Mesendoderm (in vitro differentiated cells): ENCODE measurements at regions not wholly inside any gene's neighbourhood (a gene's known extent, or its start where the extent isn't known, plus 50 kb on each side); places are given as distances from the start of the nearest gene placed in this dataset.

Experiments
- DNase-seq: peaks from one replicate; pipeline ENCODE4 v3.0.0; 2013
- H2AK5ac ChIP-seq: 2 replicates; pipeline ENCODE4 v1.6.1; 2013; ENCODE audit warnings: low read length, inconsistent platforms
- H2BK120ac ChIP-seq: 2 replicates; pipeline ENCODE4 v1.6.1; 2013; ENCODE audit warnings: low read depth, mild to moderate bottlenecking, low read length, moderate library complexity, mixed read lengths
- H2BK15ac ChIP-seq: replicated peaks from 2 replicates; pipeline ENCODE4 v1.6.1; 2013; ENCODE audit warnings: low read depth, mild to moderate bottlenecking, moderate library complexity
- H2BK5ac ChIP-seq: 2 replicates; pipeline ENCODE4 v1.6.1; 2013; ENCODE audit warnings: low read length, inconsistent platforms
- H3K18ac ChIP-seq: 2 replicates; pipeline ENCODE4 v1.6.1; 2013; ENCODE audit warnings: mild to moderate bottlenecking, low read length, mixed read lengths
- H3K23ac ChIP-seq: one replicate; pipeline ENCODE4 v1.6.1; 2013; ENCODE audit warnings: low read length
- H3K27ac ChIP-seq: 2 replicates; pipeline ENCODE4 v1.5.1; 2013; ENCODE audit warnings: low read depth, mild to moderate bottlenecking, inconsistent platforms, low read length, moderate library complexity
- H3K27me3 ChIP-seq: 2 replicates; pipeline ENCODE4 v1.6.1; 2013; ENCODE audit warnings: low read length, control low read depth, mild to moderate bottlenecking, inconsistent platforms; ENCODE audit not compliant: insufficient read depth, poor library complexity
- H3K36me3 ChIP-seq: 2 replicates; pipeline ENCODE4 v1.6.1; 2013; ENCODE audit warnings: low read length, inconsistent platforms; ENCODE audit not compliant: control insufficient read depth, insufficient read depth
- H3K4ac ChIP-seq: one replicate; pipeline ENCODE4 v1.6.1; 2013; ENCODE audit warnings: low read depth, mild to moderate bottlenecking, low read length, moderate library complexity
- H3K4me1 ChIP-seq: 2 replicates; pipeline ENCODE4 v1.6.1; 2013; ENCODE audit warnings: low read depth, low read length, inconsistent platforms; ENCODE audit not compliant: control insufficient read depth
- H3K4me2 ChIP-seq: 2 replicates; pipeline ENCODE4 v1.6.1; 2013; ENCODE audit warnings: low read length
- H3K4me3 ChIP-seq: 2 replicates; pipeline ENCODE4 v1.5.1; 2013; ENCODE audit warnings: mild to moderate bottlenecking, low read length
- H3K56ac ChIP-seq: one replicate; pipeline ENCODE4 v1.6.1; 2013; ENCODE audit warnings: low read length
- H3K79me1 ChIP-seq: 2 replicates; pipeline ENCODE4 v1.6.1; 2013; ENCODE audit warnings: low read length, inconsistent platforms
- H3K79me2 ChIP-seq: 2 replicates; pipeline ENCODE4 v1.6.1; 2013; ENCODE audit warnings: mild to moderate bottlenecking, low read length; ENCODE audit not compliant: control insufficient read depth, insufficient read depth
- H3K9ac ChIP-seq: 2 replicates; pipeline ENCODE4 v1.6.1; 2013; ENCODE audit warnings: low read length, inconsistent platforms
- H4K5ac ChIP-seq: one replicate; pipeline ENCODE4 v1.6.1; 2013; ENCODE audit warnings: low read length
- H4K8ac ChIP-seq: one replicate; pipeline ENCODE4 v1.6.1; 2013; ENCODE audit warnings: low read depth, mild to moderate bottlenecking, control low read depth, low read length, moderate library complexity
- WGBS: extraction: QIAGEN DNeasy Blood & Tissue Kit; methylation state at CpG from one replicate; pipeline ENCODE4 v1.1.7; 2013; ENCODE audit warnings: low lambda C conversion rate, missing lambda C conversion rate; ENCODE audit not compliant: insufficient coverage; ENCODE audit errors: extremely low coverage; 5-methylcytosine and 5-hydroxymethylcytosine counted together

GRCh38 chr2:37846207-37846606, 78.9 kb upstream of the RMDN2 start:
- Histone ChIP-seq H2BK120ac (no peak overlapping the region), H4K5ac (no peak overlapping the region), H3K27me3 (no peaks in the 10 kb centered on the region), H3K36me3 (no peaks in the 10 kb centered on the region), H4K8ac (no peak overlapping the region), H3K4me1 (no peaks in the 10 kb centered on the region), H3K23ac (no peak overlapping the region), H2BK15ac (no peak overlapping the region), H3K79me1 (no peaks in the 10 kb centered on the region), H3K4ac (no peak overlapping the region), H2AK5ac (no peak overlapping the region), H2BK5ac (no peak overlapping the region), H3K27ac (no peak overlapping the region), H3K56ac (no peak overlapping the region), H3K4me2 (no peak overlapping the region), H3K4me3 (no peak overlapping the region), H3K9ac (no peak overlapping the region), H3K79me2 (no peaks in the 10 kb centered on the region), H3K18ac (no peak overlapping the region)
- no peak for DNase-seq
- no CpG with 5 or more reads among the region's 1 CpG for WGBS

DNA sequence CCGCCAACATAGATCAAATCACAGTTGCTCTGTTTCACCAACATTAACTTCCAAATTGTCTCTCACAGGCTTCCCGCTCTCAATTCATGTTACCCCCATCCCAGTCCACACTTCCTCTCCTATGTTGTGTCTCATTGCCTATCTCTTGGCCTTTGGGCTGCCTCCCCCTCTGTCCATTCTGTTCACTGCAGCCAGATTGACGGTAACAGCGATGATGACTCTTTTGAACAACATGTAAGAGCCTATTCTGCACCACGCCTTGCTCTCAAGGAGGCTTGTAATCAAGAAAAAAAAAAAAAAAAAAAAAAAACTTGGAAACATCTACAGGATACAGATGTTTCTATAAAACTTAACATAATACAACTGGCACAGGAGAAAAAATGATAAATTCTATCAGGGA, 77.3 kb upstream of the RMDN2 start:
- Histone ChIP-seq H2BK120ac (no peak overlapping the region), H2AK5ac (no peak overlapping the region), H3K9ac (no peak overlapping the region), H3K4me3 (no peak overlapping the region), H3K79me2 (no peaks in the 10 kb centered on the region), H2BK5ac (no peak overlapping the region), H3K4me2 (no peak overlapping the region), H3K18ac (no peak overlapping the region), H2BK15ac (no peak overlapping the region), H3K4me1 (no peaks in the 10 kb centered on the region), H3K36me3 (no peaks in the 10 kb centered on the region), H3K4ac (no peak overlapping the region), H3K27ac (no peak overlapping the region), H3K56ac (no peak overlapping the region), H3K23ac (no peak overlapping the region), H3K79me1 (no peaks in the 10 kb centered on the region), H3K27me3 (no peaks in the 10 kb centered on the region), H4K5ac (no peak overlapping the region), H4K8ac (no peak overlapping the region)
- DNase-seq = no peak
- no CpG with 5 or more reads among the region's 5 CpGs for WGBS

DNA sequence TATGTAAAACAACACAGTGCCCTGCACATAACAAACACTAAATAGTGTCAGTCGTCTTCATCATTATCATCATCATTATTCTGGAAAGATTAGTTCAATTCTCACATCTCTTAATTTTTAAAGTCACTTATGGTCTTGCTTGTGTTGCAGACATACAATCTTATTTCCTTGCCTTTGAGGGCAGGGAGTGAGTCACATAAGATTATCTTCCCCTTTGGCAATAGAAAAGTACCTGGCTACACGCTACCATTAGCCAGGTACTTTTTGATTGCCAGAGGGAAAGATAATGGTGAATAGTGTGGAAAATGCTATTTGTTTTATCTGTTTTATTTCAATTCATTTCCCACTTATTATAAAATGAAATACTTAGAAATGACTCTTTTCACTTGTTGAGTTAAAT, 76.6 kb upstream of the RMDN2 start:
- H2BK15ac ChIP-seq = no peak overlapping the region
- no peaks in the 10 kb centered on the region for H3K36me3 ChIP-seq
- H4K8ac ChIP-seq = no peak overlapping the region
- H3K4me2 ChIP-seq = no peak overlapping the region
- no peak overlapping the region for H3K4me3 ChIP-seq
- H3K79me1 ChIP-seq = no peaks in the 10 kb centered on the region
- no peaks in the 10 kb centered on the region for H3K79me2 ChIP-seq
- H2BK120ac ChIP-seq = no peak overlapping the region
- no peak overlapping the region for H2AK5ac ChIP-seq
- no peaks in the 10 kb centered on the region for H3K27me3 ChIP-seq
- DNase-seq = no peak
- no peak overlapping the region for H3K18ac ChIP-seq
- H3K27ac ChIP-seq = no peak overlapping the region
- H3K56ac ChIP-seq = no peak overlapping the region
- no peak overlapping the region for H3K9ac ChIP-seq
- H2BK5ac ChIP-seq = no peak overlapping the region
- H3K23ac ChIP-seq = no peak overlapping the region
- H3K4ac ChIP-seq = no peak overlapping the region
- no peak overlapping the region for H4K5ac ChIP-seq
- H3K4me1 ChIP-seq = no peaks in the 10 kb centered on the region
- no CpG with 5 or more reads among the region's 2 CpGs for WGBS

DNA sequence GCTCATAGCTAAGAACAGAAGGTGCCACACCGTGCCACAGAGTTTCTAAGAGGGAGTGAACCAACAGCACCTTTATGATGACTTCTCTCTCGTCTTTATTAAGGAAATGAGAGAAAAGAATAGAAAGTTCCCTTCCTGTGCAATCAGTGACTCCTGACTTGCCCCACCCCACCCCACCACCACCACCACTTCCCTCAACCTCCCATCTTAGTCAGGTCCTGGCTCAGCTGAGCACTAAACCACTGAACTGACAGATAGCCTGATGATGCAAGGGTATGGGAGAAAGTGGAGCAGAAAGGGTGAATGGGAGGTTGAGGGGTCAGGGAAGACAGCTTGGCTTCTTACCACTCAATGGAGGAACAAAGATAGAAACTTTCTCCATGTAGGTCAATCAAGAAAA, 75.2 kb upstream of the RMDN2 start:
- Histone ChIP-seq H3K56ac (no peak overlapping the region), H3K79me1 (no peaks in the 10 kb centered on the region), H3K4me3 (no peak overlapping the region), H2BK5ac (no peak overlapping the region), H3K27ac (no peak overlapping the region), H4K8ac (no peak overlapping the region), H3K27me3 (no peaks in the 10 kb centered on the region), H4K5ac (no peak overlapping the region), H3K79me2 (no peaks in the 10 kb centered on the region), H3K23ac (no peak overlapping the region), H3K9ac (no peak overlapping the region), H3K4ac (no peak overlapping the region), H3K4me2 (no peak overlapping the region), H2BK120ac (no peak overlapping the region), H3K36me3 (no peaks in the 10 kb centered on the region), H2BK15ac (no peak overlapping the region), H3K4me1 (no peaks in the 10 kb centered on the region), H3K18ac (no peak overlapping the region), H2AK5ac (no peak overlapping the region)
- no peak for DNase-seq
- WGBS = no CpG with 5 or more reads among the region's 2 CpGs

- Histone ChIP-seq H3K23ac (no peak overlapping the region), H3K4ac (no peak overlapping the region), H3K4me2 (no peak overlapping the region), H3K4me3 (no peak overlapping the region), H3K4me1 (no peaks in the 10 kb centered on the region), H2BK5ac (no peak overlapping the region), H3K79me2 (no peaks in the 10 kb centered on the region), H3K56ac (no peak overlapping the region), H3K27ac (no peak overlapping the region), H3K27me3 (no peaks in the 10 kb centered on the region), H2BK15ac (no peak overlapping the region), H2AK5ac (no peak overlapping the region), H3K18ac (no peak overlapping the region), H4K8ac (no peak overlapping the region), H3K79me1 (no peaks in the 10 kb centered on the region), H2BK120ac (no peak overlapping the region), H3K9ac (no peak overlapping the region), H4K5ac (no peak overlapping the region), H3K36me3 (no peaks in the 10 kb centered on the region)
- DNase-seq = peak; percentile 38
- WGBS = no CpG with 5 or more reads among the region's 4 CpGs
Measured at GRCh38 chr2:37851428-37851827, 73.7 kb upstream of the RMDN2 start.

- H3K23ac ChIP-seq = no peak overlapping the region
- no peaks in the 10 kb centered on the region for H3K79me2 ChIP-seq
- H3K4me2 ChIP-seq = no peak overlapping the region
- H3K4me1 ChIP-seq = no peaks in the 10 kb centered on the region
- no peak for DNase-seq
- no peak overlapping the region for H4K8ac ChIP-seq
- no CpG with 5 or more reads among the region's 3 CpGs for WGBS
- no peak overlapping the region for H3K9ac ChIP-seq
- H3K4me3 ChIP-seq = no peak overlapping the region
- H3K56ac ChIP-seq = no peak overlapping the region
- H2BK120ac ChIP-seq = no peak overlapping the region
- no peak overlapping the region for H2BK15ac ChIP-seq
- no peak overlapping the region for H3K18ac ChIP-seq
- H2BK5ac ChIP-seq = no peak overlapping the region
- no peak overlapping the region for H2AK5ac ChIP-seq
- no peak overlapping the region for H3K4ac ChIP-seq
- no peak overlapping the region for H3K27ac ChIP-seq
- H3K79me1 ChIP-seq = no peaks in the 10 kb centered on the region
- H3K27me3 ChIP-seq = no peaks in the 10 kb centered on the region
- H4K5ac ChIP-seq = no peak overlapping the region
- no peaks in the 10 kb centered on the region for H3K36me3 ChIP-seq
Measured at GRCh38 chr2:37851828-37852584, 73.1 kb upstream of the RMDN2 start.
